Stimulated activated naive B cell treated with anti-CD40 and anti-IgM and Interleukin-4, amounts not matched to agents 10 μg/mL and 1 μg/mL and 100 μg/mL, for 72 hours (primary cell): ENCODE measurements at regions not wholly inside any gene's neighbourhood (a gene's known extent, or its start where the extent isn't known, plus 50 kb on each side); places are given as distances from the start of the nearest gene placed in this dataset.
"Not testable (repeated sequence)": the region's sequence is repeated elsewhere in the genome, so short reads cannot be mapped to it uniquely, and the experiment has no call there.

ENCODE experiments used
- ATAC-seq, 2 donors: fragments of 150-1000 bp; cut with Tn5 transposase; replicated peaks; 2 replicates each; pipeline ENCODE4 v1.10.0; 2021; ENCODE audit warnings: moderate library complexity in 1 of 2
- DNase-seq: peaks from one replicate; pipeline ENCODE4 v3.0.0; 2021
- H3K27ac Mint-ChIP-seq: one replicate; pipeline ENCODE4 v1.8.0; 2022; ENCODE audit warnings: mild to moderate bottlenecking, mixed read lengths
- H3K27me3 Mint-ChIP-seq, 2 donors: one replicate each; pipeline ENCODE4 v1.8.0; 2022; ENCODE audit warnings: mixed read lengths in 2 of 2
- H3K36me3 Mint-ChIP-seq, 2 donors: one replicate each; pipeline ENCODE4 v1.8.0; 2022; ENCODE audit warnings: mixed read lengths in 2 of 2, mild to moderate bottlenecking in 1 of 2
- H3K4me1 Mint-ChIP-seq, 2 donors: one replicate each; pipeline ENCODE4 v1.8.0; 2022; ENCODE audit warnings: mixed read lengths in 2 of 2, mild to moderate bottlenecking in 1 of 2
- H3K4me3 Mint-ChIP-seq, 2 donors: one replicate each; pipeline ENCODE4 v1.8.0; 2022; ENCODE audit warnings: mild to moderate bottlenecking in 2 of 2, mixed read lengths in 2 of 2, moderate library complexity in 1 of 2
- H3K9me3 Mint-ChIP-seq, 2 donors: one replicate each; pipeline ENCODE4 v1.8.0; 2022; ENCODE audit warnings: mixed read lengths in 2 of 2, mild to moderate bottlenecking in 1 of 2

- Mint-ChIP-seq H3K4me1 (peaks cover 8 to 16% of the 10 kb centered on the region in 2 donors), H3K36me3 (peaks cover 6 to 10% of the 10 kb centered on the region in 2 donors)
- DNase-seq, H3K27me3 Mint-ChIP-seq, H3K9me3 Mint-ChIP-seq, H3K4me3 Mint-ChIP-seq, H3K27ac Mint-ChIP-seq: not testable (repeated sequence)
- ATAC-seq, result peak; percentile 74 to 79
These were observed 251.6 kb upstream of the PLGLB2 start for GRCh38 chr2:87496036-87497006.

- peaks cover 6 to 13% of the 10 kb centered on the region in 2 donors for H3K4me1 Mint-ChIP-seq
- H3K27ac Mint-ChIP-seq, ATAC-seq, DNase-seq, H3K36me3 Mint-ChIP-seq, H3K4me3 Mint-ChIP-seq, H3K27me3 Mint-ChIP-seq, H3K9me3 Mint-ChIP-seq: not testable (repeated sequence)
These were observed 250.8 kb upstream of the PLGLB2 start for GRCh38 chr2:87497135-87497534.

GRCh38 chr2:87497700-87498099 is 250.2 kb upstream of the PLGLB2 start:
- ATAC-seq, result peak in 1 of 2 donors; percentile 6
- not testable (repeated sequence) for H3K9me3 Mint-ChIP-seq, DNase-seq, H3K36me3 Mint-ChIP-seq, H3K27ac Mint-ChIP-seq, H3K4me3 Mint-ChIP-seq, H3K27me3 Mint-ChIP-seq
- H3K4me1 Mint-ChIP-seq, result peaks cover 6 to 13% of the 10 kb centered on the region in 2 donors

- H3K36me3 Mint-ChIP-seq, H3K9me3 Mint-ChIP-seq, H3K27me3 Mint-ChIP-seq: not testable (repeated sequence)
- peak; percentile 87 to 88 for ATAC-seq
- Mint-ChIP-seq H3K27ac (peak overlapping the region; percentile 71), H3K4me3 (peak overlapping the region in 1 of 2 donors; percentile 25), H3K4me1 (peaks cover 6 to 13% of the 10 kb centered on the region in 2 donors)
- peak; percentile 88 for DNase-seq
These were observed 249.6 kb upstream of the PLGLB2 start for GRCh38 chr2:87498169-87498853.

- H3K4me3 Mint-ChIP-seq, H3K9me3 Mint-ChIP-seq, ATAC-seq, H3K27me3 Mint-ChIP-seq, H3K36me3 Mint-ChIP-seq, H3K27ac Mint-ChIP-seq, DNase-seq: not testable (repeated sequence)
- peaks cover 6 to 13% of the 10 kb centered on the region in 2 donors for H3K4me1 Mint-ChIP-seq
These were observed 249.0 kb upstream of the PLGLB2 start for GRCh38 chr2:87498854-87499238.

- H3K9me3 Mint-ChIP-seq, H3K36me3 Mint-ChIP-seq, H3K4me1 Mint-ChIP-seq, H3K27me3 Mint-ChIP-seq, ATAC-seq, DNase-seq: not testable (repeated sequence)
- Mint-ChIP-seq H3K4me3 (peak overlapping the region; percentile 1 to 50), H3K27ac (peak overlapping the region; percentile 83)
These were observed 248.0 kb upstream of the PLGLB2 start for GRCh38 chr2:87499860-87500259.

- not testable (repeated sequence) for H3K9me3 Mint-ChIP-seq
These were observed 247.5 kb upstream of the PLGLB2 start for GRCh38 chr2:87500421-87500820.

GRCh38 chr2:87500951-87501350 is 246.9 kb upstream of the PLGLB2 start:
- H3K4me3 Mint-ChIP-seq, DNase-seq, H3K9me3 Mint-ChIP-seq, H3K36me3 Mint-ChIP-seq, H3K4me1 Mint-ChIP-seq, ATAC-seq, H3K27me3 Mint-ChIP-seq: not testable (repeated sequence)
- H3K27ac Mint-ChIP-seq, result peak overlapping the region; percentile 59

More at GRCh38 chr2:87500421-87500820, 247.5 kb upstream of the PLGLB2 start:
- not testable (repeated sequence) for H3K27me3 Mint-ChIP-seq, H3K36me3 Mint-ChIP-seq, H3K4me1 Mint-ChIP-seq, DNase-seq, ATAC-seq
- H3K27ac Mint-ChIP-seq, result peak overlapping the region; percentile 32
- peak overlapping the region in 1 of 2 donors; percentile 1 for H3K4me3 Mint-ChIP-seq

- not testable (repeated sequence) for ATAC-seq, H3K27ac Mint-ChIP-seq
These were observed 244.9 kb upstream of the PLGLB2 start for GRCh38 chr2:87502948-87503347.

GRCh38 chr2:87505239-87505638 is 242.6 kb upstream of the PLGLB2 start:
- not testable (repeated sequence) for H3K4me3 Mint-ChIP-seq, H3K36me3 Mint-ChIP-seq, H3K4me1 Mint-ChIP-seq, H3K27ac Mint-ChIP-seq, ATAC-seq, H3K9me3 Mint-ChIP-seq, H3K27me3 Mint-ChIP-seq, DNase-seq

More at GRCh38 chr2:87502948-87503347, 244.9 kb upstream of the PLGLB2 start:
- not testable (repeated sequence) for H3K27me3 Mint-ChIP-seq, H3K36me3 Mint-ChIP-seq, H3K4me3 Mint-ChIP-seq, DNase-seq, H3K9me3 Mint-ChIP-seq, H3K4me1 Mint-ChIP-seq

- H3K4me1 Mint-ChIP-seq, H3K9me3 Mint-ChIP-seq, H3K4me3 Mint-ChIP-seq, H3K27ac Mint-ChIP-seq, H3K27me3 Mint-ChIP-seq, H3K36me3 Mint-ChIP-seq, DNase-seq, ATAC-seq: not testable (repeated sequence)
These were observed 242.0 kb upstream of the PLGLB2 start for GRCh38 chr2:87505909-87506308.

GRCh38 chr2:87507378-87508348 is 240.2 kb upstream of the PLGLB2 start:
- H3K4me3 Mint-ChIP-seq, H3K4me1 Mint-ChIP-seq, H3K9me3 Mint-ChIP-seq, H3K27me3 Mint-ChIP-seq, H3K36me3 Mint-ChIP-seq, DNase-seq: not testable (repeated sequence)
- ATAC-seq, result peak; percentile 40 to 51
- peak overlapping the region; percentile 93 for H3K27ac Mint-ChIP-seq

- not testable (repeated sequence) for H3K36me3 Mint-ChIP-seq, H3K9me3 Mint-ChIP-seq, H3K4me1 Mint-ChIP-seq, H3K27me3 Mint-ChIP-seq, H3K4me3 Mint-ChIP-seq, DNase-seq
- peak; percentile 44 to 48 for ATAC-seq
- peak overlapping the region; percentile 62 for H3K27ac Mint-ChIP-seq
These were observed 236.6 kb upstream of the PLGLB2 start for GRCh38 chr2:87511195-87511778.
